Gastrocnemius medialis (tissue), 4 donors: ENCODE measurements at regions not wholly inside any gene's neighbourhood (a gene's known extent, or its start where the extent isn't known, plus 50 kb on each side); places are given as distances from the start of the nearest gene placed in this dataset.

Experiments used
- ATAC-seq, 2 donors: fragments of 150-250 bp; one replicate each; pipeline ENCODE4 v1.9.1; 2016
- DNase-seq, 2 donors: peaks; one replicate each; pipeline ENCODE4 v3.0.0-alpha.2; 2019
- H3K27ac ChIP-seq, 4 donors: fragments of 200-600 bp; sonication (generic); 1 replicate in 1 of 4; 2 replicates in 3 of 4; pipeline ENCODE4 v1.5.1; 2016 to 2018; ENCODE audit warnings: mild to moderate bottlenecking in 2 of 4, moderate library complexity in 1 of 4
- H3K27me3 ChIP-seq, 3 donors: fragments of 200-600 bp; sonication (generic) in 2 of 3; 1 replicate in 1 of 3; 2 replicates in 2 of 3; pipeline versions ENCODE4 v1.5.1 to v1.6.0; 2016 to 2019; ENCODE audit warnings: mild to moderate bottlenecking in 1 of 3, moderate library complexity in 1 of 3
- H3K36me3 ChIP-seq, 2 donors: fragments of 200-600 bp; sonication (generic) in 1 of 2; one replicate each; pipeline ENCODE4 v1.5.1; 2017 to 2018
- H3K4me1 ChIP-seq, 2 donors: fragments of 200-600 bp; sonication (generic) in 1 of 2; one replicate each; pipeline ENCODE4 v1.5.1; 2016 to 2017; ENCODE audit warnings: mild to moderate bottlenecking in 2 of 2
- H3K4me3 ChIP-seq, 4 donors: fragments of 200-600 bp; sonication (generic) in 3 of 4; 1 replicate in 1 of 4; 2 replicates in 3 of 4; pipeline ENCODE4 v1.5.1; 2016 to 2019; ENCODE audit warnings: mild to moderate bottlenecking in 2 of 4
- H3K9me3 ChIP-seq, 3 donors: fragments of 200-600 bp; sonication (generic) in 2 of 3; 1 replicate in 1 of 3; 2 replicates in 2 of 3; pipeline ENCODE4 v1.5.1; 2016 to 2019
- POLR2A ChIP-seq, 2 donors: fragments of 450-650 bp; IDR thresholded peaks; one replicate each; pipeline ENCODE4 v1.6.1; 2017; ENCODE audit warnings: antibody characterized with exemption in 2 of 2, mild to moderate bottlenecking in 2 of 2, moderate library complexity in 2 of 2
- in situ Hi-C, 4 donors: fragments of 200-750 bp; cut with MboI; loops; one replicate each; pipeline versions ENCODE4 v1.15.0 to v1.8.0; 2017; ENCODE audit warnings: low sequenced_read_pairs in 4 of 4
- intact Hi-C: fragments of 100-400 bp; cut with DNase I; formaldehyde crosslinking; loops from one replicate; pipeline ENCODE4 v1.15.1; 2023; ENCODE audit warnings: low total_unique reads
- TF ChIP-seq, protein P1 (sequence below), 5 experiments: fragments of 450-650 bp in 3 of 5; fragments of 200-600 bp in 2 of 5; sonication (generic) in 2 of 5; IDR thresholded peaks in 4 of 5; conservative IDR thresholded peaks in 1 of 5; 1 replicate in 4 of 5; 2 replicates in 1 of 5; pipeline ENCODE4 v1.5.1; 2016 to 2019; ENCODE audit warnings: antibody characterized with exemption in 5 of 5, mild to moderate bottlenecking in 3 of 5, moderate library complexity in 3 of 5

GRCh38 chr3:159629329-159630084 lies 359.1 kb upstream of the IL12A start:
- in situ Hi-C loops = no loop called here

DNA sequence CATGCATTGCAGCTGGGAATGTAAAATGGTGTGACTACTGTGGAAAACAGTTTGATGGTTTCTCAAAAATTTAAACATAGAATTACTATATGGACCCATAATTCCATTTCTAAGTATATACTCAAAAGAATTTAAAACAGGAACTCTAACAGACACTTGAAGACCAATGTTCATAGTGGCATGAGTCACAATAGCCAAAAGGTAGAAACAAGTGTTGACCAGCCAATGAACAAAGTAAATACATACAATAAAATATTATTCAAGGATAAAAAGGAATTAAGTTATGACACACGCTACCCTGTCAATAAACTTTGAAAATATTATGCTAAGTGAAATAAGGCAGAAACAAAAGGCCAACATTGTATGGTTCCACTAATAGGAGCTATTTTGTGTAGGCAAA lies 357.4 kb upstream of the IL12A start:
- intact Hi-C loops = no loop called here
- ATAC-seq (no peak), DNase-seq (no peak)
- no peaks in the 10 kb centered on the region for H3K9me3 ChIP-seq
- H3K4me1 ChIP-seq = no peaks in the 10 kb centered on the region
- no peaks in the 10 kb centered on the region for H3K36me3 ChIP-seq
- no peak overlapping the region for H3K27ac ChIP-seq
- H3K27me3 ChIP-seq = no peaks in the 10 kb centered on the region
- in situ Hi-C loops = no loop called here
- no peak overlapping the region for H3K4me3 ChIP-seq
- no peak for TF ChIP-seq POLR2A (IDR thresholded peaks at IDR 0.05)
- TF ChIP-seq, protein P1, sequence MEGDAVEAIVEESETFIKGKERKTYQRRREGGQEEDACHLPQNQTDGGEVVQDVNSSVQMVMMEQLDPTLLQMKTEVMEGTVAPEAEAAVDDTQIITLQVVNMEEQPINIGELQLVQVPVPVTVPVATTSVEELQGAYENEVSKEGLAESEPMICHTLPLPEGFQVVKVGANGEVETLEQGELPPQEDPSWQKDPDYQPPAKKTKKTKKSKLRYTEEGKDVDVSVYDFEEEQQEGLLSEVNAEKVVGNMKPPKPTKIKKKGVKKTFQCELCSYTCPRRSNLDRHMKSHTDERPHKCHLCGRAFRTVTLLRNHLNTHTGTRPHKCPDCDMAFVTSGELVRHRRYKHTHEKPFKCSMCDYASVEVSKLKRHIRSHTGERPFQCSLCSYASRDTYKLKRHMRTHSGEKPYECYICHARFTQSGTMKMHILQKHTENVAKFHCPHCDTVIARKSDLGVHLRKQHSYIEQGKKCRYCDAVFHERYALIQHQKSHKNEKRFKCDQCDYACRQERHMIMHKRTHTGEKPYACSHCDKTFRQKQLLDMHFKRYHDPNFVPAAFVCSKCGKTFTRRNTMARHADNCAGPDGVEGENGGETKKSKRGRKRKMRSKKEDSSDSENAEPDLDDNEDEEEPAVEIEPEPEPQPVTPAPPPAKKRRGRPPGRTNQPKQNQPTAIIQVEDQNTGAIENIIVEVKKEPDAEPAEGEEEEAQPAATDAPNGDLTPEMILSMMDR (IDR thresholded peaks at IDR 0.05 in 4 of 5, conservative IDR thresholded peaks at IDR 0.05 in 1 of 5) = no peak

More at GRCh38 chr3:159629329-159630084, 359.1 kb upstream of the IL12A start:
- H3K9me3 ChIP-seq = no peaks in the 10 kb centered on the region
- no peaks in the 10 kb centered on the region for H3K36me3 ChIP-seq
- ATAC-seq (no peak), DNase-seq (no peak)
- intact Hi-C loops = no loop called here
- no peaks in the 10 kb centered on the region for H3K4me1 ChIP-seq
- H3K4me3 ChIP-seq = no peak overlapping the region
- TF ChIP-seq POLR2A (IDR thresholded peaks at IDR 0.05) = no peak
- TF ChIP-seq, protein P1 (IDR thresholded peaks at IDR 0.05 in 4 of 5, conservative IDR thresholded peaks at IDR 0.05 in 1 of 5) = no peak
- no peak overlapping the region for H3K27ac ChIP-seq
- H3K27me3 ChIP-seq = no peaks in the 10 kb centered on the region

DNA sequence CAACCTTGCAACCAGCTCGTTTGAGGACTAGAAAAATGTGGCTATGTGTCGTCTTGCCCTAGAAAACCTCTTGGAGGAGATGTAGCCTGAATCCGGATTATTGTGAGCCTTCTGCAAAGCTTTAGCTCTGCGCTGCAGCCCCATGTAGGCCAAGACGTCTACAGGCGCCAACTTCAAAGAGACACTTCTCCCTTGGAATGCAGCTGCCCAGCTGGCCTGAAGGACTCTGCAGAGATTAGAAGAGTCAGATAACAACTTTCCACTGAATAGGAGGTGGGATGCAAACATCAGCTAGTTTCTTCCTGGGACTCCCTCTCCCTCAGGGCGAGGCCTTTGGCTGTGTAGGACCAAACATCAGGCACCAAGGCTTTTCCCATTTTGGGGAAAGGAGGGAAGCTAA lies 356.5 kb upstream of the IL12A start:
- no peak for DNase-seq
- H3K27ac ChIP-seq = no peak overlapping the region
- H3K27me3 ChIP-seq = no peaks in the 10 kb centered on the region
- intact Hi-C loops (no loop called here), in situ Hi-C loops (no loop called here)
- no peaks in the 10 kb centered on the region for H3K4me1 ChIP-seq
- no peaks in the 10 kb centered on the region for H3K36me3 ChIP-seq
- no peak for ATAC-seq
- TF ChIP-seq POLR2A (IDR thresholded peaks at IDR 0.05) = no peak
- TF ChIP-seq, protein P1 (IDR thresholded peaks at IDR 0.05 in 4 of 5, conservative IDR thresholded peaks at IDR 0.05 in 1 of 5) = no peak
- H3K4me3 ChIP-seq = no peak overlapping the region
- H3K9me3 ChIP-seq = no peaks in the 10 kb centered on the region

GRCh38 chr3:159632851-159633250 lies 355.8 kb upstream of the IL12A start:
- intact Hi-C loops (no loop called here), in situ Hi-C loops (no loop called here)
- ATAC-seq (no peak), DNase-seq (no peak)
- H3K4me1 ChIP-seq = no peaks in the 10 kb centered on the region
- H3K27me3 ChIP-seq = no peaks in the 10 kb centered on the region
- no peaks in the 10 kb centered on the region for H3K36me3 ChIP-seq
- H3K4me3 ChIP-seq = no peak overlapping the region
- TF ChIP-seq POLR2A (IDR thresholded peaks at IDR 0.05) = no peak
- TF ChIP-seq, protein P1 (IDR thresholded peaks at IDR 0.05 in 4 of 5, conservative IDR thresholded peaks at IDR 0.05 in 1 of 5) = no peak
- H3K27ac ChIP-seq = no peak overlapping the region
- H3K9me3 ChIP-seq = no peaks in the 10 kb centered on the region

DNA sequence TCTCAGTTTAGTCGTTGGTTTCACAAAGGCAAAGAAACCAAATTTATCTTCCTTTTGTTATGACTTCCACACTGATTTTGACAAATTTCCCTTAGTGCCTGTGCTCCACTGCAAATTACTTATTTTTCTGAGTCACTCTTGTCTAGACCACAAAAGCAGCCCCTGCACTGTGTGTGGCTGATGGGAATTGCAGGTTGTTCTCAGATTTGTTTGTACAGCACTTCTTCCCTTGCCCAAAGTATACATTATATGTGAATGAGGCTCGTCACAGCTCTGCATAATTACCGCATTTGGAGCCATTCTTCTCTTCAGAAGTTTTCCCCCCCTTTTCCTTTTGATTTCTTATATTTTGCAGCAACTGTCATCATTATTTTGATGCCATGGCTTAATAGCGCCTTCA lies 354.2 kb upstream of the IL12A start:
- no peak overlapping the region for H3K4me3 ChIP-seq
- H3K9me3 ChIP-seq = no peaks in the 10 kb centered on the region
- no peaks in the 10 kb centered on the region for H3K27me3 ChIP-seq
- H3K4me1 ChIP-seq = no peaks in the 10 kb centered on the region
- TF ChIP-seq POLR2A (IDR thresholded peaks at IDR 0.05) = no peak
- TF ChIP-seq, protein P1 (IDR thresholded peaks at IDR 0.05 in 4 of 5, conservative IDR thresholded peaks at IDR 0.05 in 1 of 5) = no peak
- in situ Hi-C loops (no loop called here), intact Hi-C loops (no loop called here)
- no peaks in the 10 kb centered on the region for H3K36me3 ChIP-seq
- ATAC-seq (no peak), DNase-seq (no peak)
- no peak overlapping the region for H3K27ac ChIP-seq
